GM18909 (cell line): ENCODE measurements at regions not wholly inside any gene's neighbourhood (a gene's known extent, or its start where the extent isn't known, plus 50 kb on each side); places are given as distances from the start of the nearest gene placed in this dataset.

ENCODE experiments used
- ATAC-seq: cut with Tn5 transposase; IDR thresholded peaks from one replicate; pipeline ENCODE4 v1.9.1; 2021; ENCODE audit warnings: mild to moderate bottlenecking; ENCODE audit not compliant: unreplicated experiment, poor library complexity

GRCh38 chr7:46847126-46847525 lies 734.8 kb downstream of the TNS3 start:
- ATAC-seq, result no peak

GRCh38 chr7:46844486-46844885 lies 737.4 kb downstream of the TNS3 start:
- no peak for ATAC-seq

GRCh38 chr7:46841248-46841647 lies 740.7 kb downstream of the TNS3 start:
- no peak for ATAC-seq

- no peak for ATAC-seq
Measured at GRCh38 chr7:46839651-46840050, 742.3 kb downstream of the TNS3 start.

- no peak for ATAC-seq
Measured at GRCh38 chr7:46838463-46838862, 743.4 kb downstream of the TNS3 start.

GRCh38 chr7:46835556-46835955 lies 746.4 kb downstream of the TNS3 start:
- ATAC-seq, result no peak

GRCh38 chr7:46834921-46835320 lies 747.0 kb downstream of the TNS3 start:
- ATAC-seq, result no peak

GRCh38 chr7:46833197-46833596 lies 748.7 kb downstream of the TNS3 start:
- no peak for ATAC-seq

- no peak for ATAC-seq
Measured at GRCh38 chr7:46832136-46832535, 749.8 kb downstream of the TNS3 start.

GRCh38 chr7:46819819-46820218 lies 762.1 kb downstream of the TNS3 start:
- ATAC-seq, result no peak

- ATAC-seq, result no peak
Measured at GRCh38 chr7:46814516-46815250, 767.2 kb downstream of the TNS3 start.

GRCh38 chr7:46812101-46812675 lies 769.7 kb downstream of the TNS3 start:
- no peak for ATAC-seq

GRCh38 chr7:46811529-46811928 lies 770.4 kb downstream of the TNS3 start:
- no peak for ATAC-seq

- ATAC-seq, result no peak
Measured at GRCh38 chr7:46810986-46811385, 770.9 kb downstream of the TNS3 start.

- ATAC-seq, result no peak
Measured at GRCh38 chr7:46809886-46810285, 772.0 kb downstream of the TNS3 start.

GRCh38 chr7:46806856-46807255 lies 775.1 kb downstream of the TNS3 start:
- no peak for ATAC-seq

GRCh38 chr7:46802479-46802878 lies 779.4 kb downstream of the TNS3 start:
- ATAC-seq, result no peak

- no peak for ATAC-seq
Measured at GRCh38 chr7:46791188-46791587, 790.7 kb downstream of the TNS3 start.

GRCh38 chr7:46786995-46787394 lies 794.9 kb downstream of the TNS3 start:
- no peak for ATAC-seq

- no peak for ATAC-seq
Measured at GRCh38 chr7:46786221-46786954, 795.5 kb downstream of the TNS3 start.

GRCh38 chr7:46784732-46785131 lies 797.2 kb downstream of the TNS3 start:
- ATAC-seq, result no peak
